Hippocampal formation (tissue), 2 donors: ENCODE measurements at regions not wholly inside any gene's neighbourhood (a gene's known extent, or its start where the extent isn't known, plus 50 kb on each side); places are given as distances from the start of the nearest gene placed in this dataset.
"Not testable (repeated sequence)": the region's sequence is repeated elsewhere in the genome, so short reads cannot be mapped to it uniquely, and the experiment has no call there.

Experiments
- DNase-seq, 2 donors: peaks; one replicate each; lab custom pipeline; 2025; lab: John Stamatoyannopoulos, UW

GRCh38 chr9:120338340-120338739, 241.6 kb downstream of the CDK5RAP2 start:
- no peak for DNase-seq

- no peak for DNase-seq
Observed at GRCh38 chr9:120337131-120337530, 242.8 kb downstream of the CDK5RAP2 start.

- DNase-seq: no peak
Observed at GRCh38 chr9:120336753-120337090, 243.2 kb downstream of the CDK5RAP2 start.

DNA sequence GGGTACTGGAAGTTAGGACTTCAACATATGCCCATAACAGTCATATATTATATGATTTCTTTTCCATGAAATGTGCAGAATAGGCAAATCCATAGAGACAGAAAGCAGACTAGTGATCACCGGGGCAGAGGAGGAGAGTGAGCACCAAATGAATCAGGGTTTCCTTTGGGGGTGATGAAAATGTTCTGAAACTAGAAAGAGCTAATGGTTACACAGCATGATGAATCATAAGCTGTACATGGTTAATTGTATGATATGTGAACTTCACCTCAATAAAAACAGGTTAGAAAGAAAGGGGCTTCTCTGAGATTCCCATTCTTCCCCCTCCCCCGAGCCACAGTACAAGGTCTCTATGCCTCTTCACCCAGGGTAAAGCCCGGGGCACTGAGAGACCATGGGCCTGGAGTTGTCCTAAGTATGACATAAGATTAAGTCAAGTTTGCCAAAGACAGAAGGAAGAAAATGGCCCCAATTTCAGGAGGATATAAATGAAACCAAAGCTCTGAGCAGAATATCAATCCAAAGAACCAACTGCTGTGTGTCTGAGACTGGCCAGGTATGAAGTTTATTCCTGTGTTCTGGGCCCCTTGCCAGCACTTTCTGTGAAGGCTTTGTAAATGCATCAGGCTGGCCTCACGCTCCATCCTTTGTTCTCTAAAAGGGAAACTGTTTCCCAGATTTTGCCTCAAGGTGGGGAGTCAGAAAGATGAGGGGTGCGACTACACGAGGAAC, 243.8 kb downstream of the CDK5RAP2 start:
- DNase-seq: no peak

- DNase-seq: no peak
Observed at GRCh38 chr9:120331913-120332312, 248.1 kb downstream of the CDK5RAP2 start.

DNA sequence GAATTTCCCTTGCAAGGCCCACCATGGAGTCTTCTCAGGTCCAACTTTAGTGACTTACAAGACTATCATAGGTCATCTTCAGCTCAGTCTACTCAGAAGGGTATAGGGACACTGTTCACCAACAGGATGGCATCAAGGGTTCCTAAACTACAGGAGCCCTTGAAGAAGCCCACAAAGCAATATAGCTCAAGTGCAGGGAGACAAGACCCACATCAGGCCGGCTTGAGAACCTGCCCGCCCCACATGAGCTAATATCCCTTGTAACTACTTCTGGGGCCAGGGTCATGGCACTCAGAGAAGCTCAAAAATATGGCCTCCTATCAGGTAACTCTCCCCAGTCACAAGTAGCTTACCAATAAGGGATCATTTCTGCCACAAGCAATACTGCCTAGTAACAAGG, 249.9 kb downstream of the CDK5RAP2 start:
- no peak for DNase-seq

DNA sequence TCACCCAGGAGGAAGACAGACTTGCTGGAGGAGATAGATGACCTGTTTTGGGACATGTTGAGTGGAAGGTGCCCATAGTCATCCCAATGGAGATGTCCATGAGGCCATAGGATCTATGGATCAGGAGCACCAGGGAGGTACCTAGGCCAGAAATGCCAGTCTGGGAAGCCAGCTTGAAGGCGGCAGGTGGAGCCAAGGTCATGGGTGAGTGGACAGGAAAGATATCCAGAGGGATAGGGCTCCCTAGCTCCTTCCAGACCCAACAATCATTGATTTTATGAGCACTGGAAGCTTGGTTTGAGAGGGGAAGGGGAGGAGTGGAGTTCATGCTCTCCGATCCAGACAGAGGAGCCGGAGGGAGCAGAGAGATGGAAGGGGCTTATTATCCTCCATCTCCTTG, 252.6 kb downstream of the CDK5RAP2 start:
- DNase-seq: no peak

DNA sequence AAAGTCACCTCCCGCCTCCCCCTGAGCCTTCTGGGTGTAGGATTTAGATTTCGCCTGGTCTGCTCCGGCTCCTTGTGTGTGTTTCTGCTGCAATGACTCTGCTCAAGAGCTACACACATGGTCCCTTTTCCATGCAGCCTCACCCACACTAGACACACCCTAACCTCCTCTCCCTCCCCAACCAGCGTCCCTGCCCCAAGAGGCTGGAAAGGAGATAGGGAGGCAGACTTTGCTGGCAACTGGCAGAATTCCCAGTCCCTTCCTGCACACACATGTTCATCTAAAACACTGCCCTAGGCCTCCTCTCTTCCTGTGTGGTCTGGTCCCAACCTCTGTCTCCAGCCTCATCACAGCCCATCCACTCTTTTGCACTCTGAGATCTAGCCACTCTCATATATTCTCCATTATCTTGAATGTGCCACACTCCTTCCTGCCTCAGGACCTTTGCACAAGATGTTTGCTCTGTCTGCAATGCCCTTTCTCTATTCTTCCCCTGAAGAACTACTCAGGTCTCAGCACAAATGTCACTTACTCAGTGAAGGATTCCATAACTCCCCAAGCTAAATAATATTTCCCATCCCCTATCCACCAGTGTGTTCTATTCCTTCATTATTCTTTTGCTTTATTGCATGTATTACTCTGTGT, 253.8 kb downstream of the CDK5RAP2 start:
- DNase-seq: no peak

DNA sequence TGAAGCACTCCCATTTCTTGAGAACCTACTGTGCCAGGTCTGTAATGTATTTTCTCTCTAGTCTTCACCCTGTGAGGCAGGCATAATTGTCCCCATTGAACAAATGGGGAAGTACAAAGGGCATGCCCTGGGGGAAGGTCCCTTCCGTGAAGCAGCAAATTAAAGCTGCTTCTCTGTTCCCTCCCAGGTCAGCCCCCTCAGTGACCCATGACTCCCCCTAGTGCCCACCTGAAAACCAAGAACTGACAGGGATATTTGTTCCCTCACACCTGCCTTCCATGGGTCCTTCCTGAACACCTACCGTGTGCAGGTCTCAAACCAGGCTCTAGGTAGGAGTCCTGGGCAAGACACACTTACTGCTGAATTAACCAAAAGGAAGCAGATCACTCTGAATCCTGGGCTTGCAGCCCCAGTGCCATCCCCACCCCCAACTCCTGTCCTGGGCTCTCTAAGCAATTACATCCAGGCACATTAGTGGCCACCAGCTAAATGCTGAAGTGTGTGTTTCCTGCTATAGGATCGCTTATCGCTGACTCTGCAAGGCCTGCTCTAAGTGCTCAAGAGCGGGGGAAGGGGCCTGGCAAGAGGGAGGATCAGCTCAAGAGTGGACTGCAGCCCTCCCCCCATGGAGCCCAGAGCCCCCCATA, 254.8 kb downstream of the CDK5RAP2 start:
- DNase-seq: no peak

DNA sequence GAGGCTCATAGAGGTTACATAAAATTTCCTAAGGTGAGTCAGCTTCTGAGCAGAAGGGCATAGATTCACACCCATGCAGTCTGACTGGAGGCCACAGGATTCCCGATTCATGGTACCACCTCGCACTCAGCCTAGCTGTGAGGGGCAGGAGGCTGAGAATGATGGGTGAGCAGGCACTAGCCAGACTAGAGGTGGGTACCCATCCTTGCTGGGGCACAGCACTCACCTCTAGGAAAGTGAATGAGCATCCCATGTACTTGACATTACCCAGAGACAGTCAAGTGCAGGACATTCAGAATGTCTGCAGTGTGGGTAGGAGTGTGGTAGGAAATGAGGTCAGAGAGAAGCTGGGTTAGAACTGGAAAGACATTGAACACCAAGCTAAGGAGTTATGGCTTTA, 255.5 kb downstream of the CDK5RAP2 start:
- DNase-seq: no peak

GRCh38 chr9:120323125-120323524, 256.8 kb downstream of the CDK5RAP2 start:
- no peak for DNase-seq

- no peak for DNase-seq
Observed at GRCh38 chr9:120319452-120319851, 260.5 kb downstream of the CDK5RAP2 start.

- no peak for DNase-seq
Observed at GRCh38 chr9:120315154-120315553, 264.8 kb downstream of the CDK5RAP2 start.

- DNase-seq: no peak
Observed at GRCh38 chr9:120312031-120312430, 267.9 kb downstream of the CDK5RAP2 start.

DNA sequence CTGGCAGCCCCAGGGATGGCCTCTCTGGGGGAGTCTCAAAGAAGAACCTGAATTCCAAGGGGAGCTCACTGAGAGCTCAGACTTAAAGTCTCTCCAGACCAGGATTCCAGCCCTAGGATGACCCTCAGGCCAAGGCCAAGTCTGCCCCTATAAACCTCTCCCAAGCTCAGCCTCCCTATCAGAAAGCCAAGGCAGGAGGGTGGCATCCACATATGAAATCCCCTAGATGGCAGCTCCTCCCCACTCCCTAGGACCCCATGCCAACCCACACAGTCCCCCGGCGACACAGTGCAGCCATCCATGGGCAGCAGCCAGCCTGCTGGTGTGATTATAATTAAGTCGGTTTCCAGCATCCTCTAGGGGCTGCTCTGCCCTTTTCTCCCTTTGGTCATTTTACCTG, 269.9 kb downstream of the CDK5RAP2 start:
- no peak for DNase-seq

GRCh38 chr9:120308495-120308894, 271.5 kb downstream of the CDK5RAP2 start:
- no peak for DNase-seq

DNA sequence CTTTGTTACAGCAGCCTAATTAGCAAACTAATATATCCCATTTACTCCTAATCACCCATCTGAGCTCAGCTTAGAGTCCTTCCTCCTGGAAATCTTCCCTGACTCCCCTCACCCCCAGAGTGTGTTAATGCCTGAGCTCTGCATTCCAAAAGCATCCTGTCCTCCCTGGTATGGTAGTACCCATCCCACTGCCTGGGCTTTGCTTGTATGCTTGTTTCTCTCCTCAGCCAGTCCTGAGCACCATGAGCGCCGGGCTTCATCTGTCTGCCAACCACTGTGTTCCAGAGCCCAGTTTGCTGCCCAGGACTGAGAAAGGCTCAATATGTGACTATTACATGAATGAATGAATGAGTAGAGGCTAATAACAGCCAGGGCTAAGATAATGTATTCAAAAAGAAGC, 272.4 kb downstream of the CDK5RAP2 start:
- DNase-seq: no peak

DNA sequence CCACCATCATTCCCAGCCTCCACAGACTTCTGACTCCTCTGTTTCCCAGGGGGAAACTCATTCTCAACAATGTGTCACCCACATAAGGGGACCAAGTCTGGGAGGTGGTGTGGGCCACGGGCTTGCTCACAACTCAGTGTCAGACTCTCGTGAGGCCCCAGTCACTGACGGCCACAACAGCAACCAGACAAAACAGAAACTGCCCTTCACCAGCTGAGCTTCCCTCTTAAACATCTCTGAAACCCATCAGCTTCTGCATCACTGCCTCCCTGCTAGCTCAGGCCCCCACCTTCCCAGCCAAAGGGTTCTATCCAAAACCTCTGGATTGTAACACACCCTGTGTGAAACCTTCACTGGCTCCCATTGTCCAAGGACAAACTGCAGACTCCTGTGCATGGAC, 273.4 kb downstream of the CDK5RAP2 start:
- DNase-seq: no peak

- DNase-seq: no peak
Observed at GRCh38 chr9:120306088-120306487, 273.9 kb downstream of the CDK5RAP2 start.

DNA sequence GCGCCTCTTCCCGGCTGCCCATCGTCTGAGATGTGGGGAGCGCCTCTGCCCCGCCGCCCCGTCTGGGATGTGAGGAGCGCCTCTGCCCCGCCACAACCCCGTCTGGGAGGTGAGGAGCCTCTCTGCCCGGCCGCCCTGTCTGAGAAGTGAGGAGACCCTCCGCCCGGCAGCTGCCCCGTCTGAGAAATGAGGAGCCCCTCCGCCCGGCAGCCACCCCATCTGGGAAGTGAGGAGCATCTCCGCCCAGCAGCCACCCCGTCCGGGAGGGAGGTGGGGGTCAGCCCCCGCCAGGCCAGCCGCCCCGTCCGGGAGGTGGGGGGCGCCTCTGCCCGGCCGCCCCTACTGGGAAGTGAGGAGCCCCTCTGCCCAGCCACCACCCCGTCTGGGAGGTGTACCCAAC, 275.1 kb downstream of the CDK5RAP2 start:
- not testable (repeated sequence) for DNase-seq

DNA sequence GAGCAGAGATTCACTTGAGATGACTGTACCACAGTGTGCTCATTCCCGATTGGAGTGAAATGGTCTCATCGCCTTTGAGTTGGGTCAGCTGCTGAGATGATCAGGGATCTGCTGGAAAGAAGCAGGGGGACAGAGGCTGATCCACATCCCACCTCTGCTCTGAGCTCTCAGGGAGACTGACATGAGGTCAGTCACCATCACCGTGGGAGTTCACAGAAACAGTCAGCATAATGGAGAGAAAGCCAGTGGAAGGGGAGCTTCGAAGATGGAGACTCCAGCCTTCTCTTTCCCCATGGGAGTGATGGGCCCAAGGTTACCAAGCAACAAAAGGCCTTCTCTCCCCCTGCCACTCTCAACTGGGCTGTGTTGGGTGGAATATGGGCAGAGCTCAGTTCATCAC, 276.4 kb downstream of the CDK5RAP2 start:
- no peak for DNase-seq

DNA sequence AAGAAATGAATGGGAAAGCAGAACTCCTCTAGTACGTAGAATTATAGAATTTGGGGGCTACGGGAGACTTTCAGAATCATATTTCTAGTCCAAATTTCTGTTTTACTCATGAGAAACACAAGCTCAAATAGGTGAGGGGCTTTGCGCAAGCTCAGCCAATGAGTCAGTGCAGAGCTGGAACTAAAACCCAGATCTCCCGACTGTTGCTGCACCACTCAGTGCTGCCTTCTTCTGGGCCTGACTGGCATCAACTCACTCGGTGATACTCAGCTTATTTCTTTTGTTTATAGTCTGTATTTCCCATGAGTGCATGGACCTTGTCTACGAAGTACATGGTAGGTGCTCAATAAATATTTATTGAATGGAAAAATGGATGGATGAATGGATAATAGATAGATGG, 280.2 kb downstream of the CDK5RAP2 start:
- no peak for DNase-seq

GRCh38 chr9:120294003-120294402, 286.0 kb downstream of the CDK5RAP2 start:
- no peak for DNase-seq
